Uterus (tissue), 2 donors: ENCODE measurements at regions not wholly inside any gene's neighbourhood (a gene's known extent, or its start where the extent isn't known, plus 50 kb on each side); places are given as distances from the start of the nearest gene placed in this dataset.

Source experiments
- POLR2A ChIP-seq, 2 donors: fragments of 450-650 bp; IDR thresholded peaks; one replicate each; pipeline ENCODE4 v1.6.1; 2016; ENCODE audit warnings: antibody characterized with exemption in 2 of 2, mild to moderate bottlenecking in 1 of 2, moderate library complexity in 1 of 2
- TF ChIP-seq, protein P1 (sequence below), 4 experiments: fragments of 200-600 bp in 2 of 4; fragments of 450-650 bp in 2 of 4; sonication (generic) in 2 of 4; IDR thresholded peaks; one replicate each; pipeline ENCODE4 v1.5.1; 2016 to 2019; ENCODE audit warnings: antibody characterized with exemption in 4 of 4, mild to moderate bottlenecking in 2 of 4, moderate library complexity in 1 of 4

DNA sequence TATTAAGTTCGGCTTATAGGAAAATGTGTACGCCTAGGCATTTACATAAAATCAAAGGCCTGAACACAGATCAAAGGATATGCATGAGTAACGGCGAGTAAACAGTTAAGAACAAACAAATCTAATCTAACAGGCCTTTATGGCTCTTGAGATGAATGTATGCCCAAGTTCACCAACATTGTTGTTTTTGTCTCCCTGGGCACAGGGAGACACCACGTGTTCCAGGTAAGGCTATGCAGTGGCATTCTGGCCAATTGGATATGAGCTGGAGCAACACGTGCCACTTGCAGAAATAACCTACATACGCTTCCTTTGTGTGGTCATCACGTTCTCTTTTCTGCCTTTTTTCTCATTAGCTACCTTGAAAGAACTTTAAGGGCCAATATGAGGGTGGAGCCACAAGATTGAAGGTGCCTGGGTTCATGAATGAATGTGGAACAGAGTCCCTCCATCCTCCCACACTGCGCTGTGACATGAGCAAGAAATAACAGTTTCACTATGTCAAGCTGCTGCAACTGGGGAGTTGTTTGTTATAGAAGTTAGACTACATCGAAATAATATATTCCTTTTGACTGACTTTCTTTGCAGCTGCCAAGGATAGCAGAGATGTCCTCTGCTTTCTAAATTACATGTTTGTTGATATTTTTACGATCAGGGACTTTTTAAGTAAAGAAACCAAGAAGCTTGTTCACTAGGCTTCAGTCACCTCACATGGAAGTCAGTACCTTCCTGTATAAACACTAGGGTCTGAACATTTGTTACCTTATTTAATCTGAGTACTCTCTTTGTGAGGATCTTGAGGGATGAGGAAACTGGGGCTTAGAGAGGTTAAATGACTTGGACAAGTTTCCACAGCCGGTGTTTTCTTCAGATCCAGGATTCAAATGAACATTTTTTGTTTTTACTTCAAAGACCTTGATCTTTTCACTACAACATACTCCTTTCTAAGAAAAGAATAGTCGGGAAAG lies 427.5 kb upstream of the TBL1XR1 start:
- TF ChIP-seq, protein P1, sequence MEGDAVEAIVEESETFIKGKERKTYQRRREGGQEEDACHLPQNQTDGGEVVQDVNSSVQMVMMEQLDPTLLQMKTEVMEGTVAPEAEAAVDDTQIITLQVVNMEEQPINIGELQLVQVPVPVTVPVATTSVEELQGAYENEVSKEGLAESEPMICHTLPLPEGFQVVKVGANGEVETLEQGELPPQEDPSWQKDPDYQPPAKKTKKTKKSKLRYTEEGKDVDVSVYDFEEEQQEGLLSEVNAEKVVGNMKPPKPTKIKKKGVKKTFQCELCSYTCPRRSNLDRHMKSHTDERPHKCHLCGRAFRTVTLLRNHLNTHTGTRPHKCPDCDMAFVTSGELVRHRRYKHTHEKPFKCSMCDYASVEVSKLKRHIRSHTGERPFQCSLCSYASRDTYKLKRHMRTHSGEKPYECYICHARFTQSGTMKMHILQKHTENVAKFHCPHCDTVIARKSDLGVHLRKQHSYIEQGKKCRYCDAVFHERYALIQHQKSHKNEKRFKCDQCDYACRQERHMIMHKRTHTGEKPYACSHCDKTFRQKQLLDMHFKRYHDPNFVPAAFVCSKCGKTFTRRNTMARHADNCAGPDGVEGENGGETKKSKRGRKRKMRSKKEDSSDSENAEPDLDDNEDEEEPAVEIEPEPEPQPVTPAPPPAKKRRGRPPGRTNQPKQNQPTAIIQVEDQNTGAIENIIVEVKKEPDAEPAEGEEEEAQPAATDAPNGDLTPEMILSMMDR (IDR thresholded peaks at IDR 0.05) = no peak
- no peak for TF ChIP-seq POLR2A (IDR thresholded peaks at IDR 0.05)
